Upper lobe of left lung (tissue), 4 donors: ENCODE measurements at regions not wholly inside any gene's neighbourhood (a gene's known extent, or its start where the extent isn't known, plus 50 kb on each side); places are given as distances from the start of the nearest gene placed in this dataset.

ENCODE experiments used
- CTCF ChIP-seq, 6 experiments: fragments of 450-650 bp in 4 of 6; fragments of 200-600 bp in 2 of 6; sonication (generic) in 2 of 6; IDR thresholded peaks; one replicate each; pipeline ENCODE4 v1.5.1; 2016 to 2019; ENCODE audit warnings: antibody characterized with exemption in 6 of 6
- EP300 ChIP-seq, 4 donors: sonication (generic); formaldehyde crosslinking; IDR thresholded peaks; one replicate each; pipeline ENCODE4 v1.5.1; 2017; ENCODE audit warnings: antibody characterized with exemption in 4 of 4, control low read depth in 2 of 4
- POLR2AphosphoS5 ChIP-seq, 2 donors: sonication (generic); formaldehyde crosslinking; IDR thresholded peaks; one replicate each; pipeline ENCODE4 v1.5.1; 2017; ENCODE audit warnings: antibody characterized with exemption in 2 of 2

GRCh38 chrY:19433059-19433458 is 311.5 kb downstream of the KDM5D start:
- TF ChIP-seq CTCF (IDR thresholded peaks at IDR 0.05) (peak in 2 of 6 experiments; percentile 63 to 70), EP300 (IDR thresholded peaks at IDR 0.05) (no peak), POLR2AphosphoS5 (IDR thresholded peaks at IDR 0.05) (no peak)
